Left lung (tissue), 4 donors: ENCODE measurements at regions not wholly inside any gene's neighbourhood (a gene's known extent, or its start where the extent isn't known, plus 50 kb on each side); places are given as distances from the start of the nearest gene placed in this dataset.

ENCODE experiments used
- ATAC-seq: fragments of 200-7000 bp; cut with Tn5 transposase; one replicate; pipeline ENCODE4 v1.9.1; 2020; ENCODE audit warnings: moderate library complexity
- DNase-seq, 4 donors: peaks; one replicate each; pipeline ENCODE4 v3.0.0-alpha.2; 2013 to 2020
- H3K27ac ChIP-seq, 2 donors: fragments of 200-600 bp; sonication (generic) in 1 of 2; one replicate each; pipeline versions ENCODE4 v1.5.0 to v1.8.0; 2020 to 2021
- H3K27me3 ChIP-seq, 2 donors: fragments of 200-600 bp; sonication (generic) in 1 of 2; one replicate each; pipeline versions ENCODE4 v1.5.0 to v1.8.0; 2020 to 2021
- H3K36me3 ChIP-seq, 2 donors: fragments of 200-600 bp; sonication (generic) in 1 of 2; one replicate each; pipeline versions ENCODE4 v1.5.0 to v1.8.0; 2020 to 2021
- H3K4me1 ChIP-seq, 2 donors: fragments of 200-600 bp; one replicate each; pipeline ENCODE4 v1.8.0; 2021
- H3K4me3 ChIP-seq, 2 donors: fragments of 200-600 bp; sonication (generic) in 1 of 2; one replicate each; pipeline versions ENCODE4 v1.5.0 to v1.8.0; 2020 to 2021; ENCODE audit warnings: mild to moderate bottlenecking in 1 of 2
- H3K9me3 ChIP-seq, 2 donors: fragments of 200-600 bp; sonication (generic) in 1 of 2; one replicate each; pipeline versions ENCODE4 v1.5.0 to v1.8.0; 2020 to 2021
- CTCF ChIP-seq, 2 donors: fragments of 200-600 bp; sonication (generic) in 1 of 2; IDR thresholded peaks; one replicate each; pipeline versions ENCODE4 v1.5.0 to v1.8.0; 2021; ENCODE audit warnings: antibody characterized with exemption in 2 of 2
- intact Hi-C, 2 donors: fragments of 100-400 bp; cut with DNase I; formaldehyde crosslinking; loops; one replicate each; pipeline versions ENCODE4 v1.11.2 to v1.14.2; 2022
- donor health status: DM: no; HTN: yes; CAD: no.
- donor health status: DM: no; HTN: no; CAD: no.

- ATAC-seq: no peak
- no peaks in the 10 kb centered on the region for H3K4me1 ChIP-seq
- H3K36me3 ChIP-seq: no peaks in the 10 kb centered on the region
- TF ChIP-seq CTCF (IDR thresholded peaks at IDR 0.05): no peak
- H3K9me3 ChIP-seq: peaks cover 0 to 6% of the 10 kb centered on the region in 2 donors
- no peak overlapping the region for H3K27ac ChIP-seq
- no peak overlapping the region for H3K4me3 ChIP-seq
- intact Hi-C loops: no loop called here
- no peak for DNase-seq
- H3K27me3 ChIP-seq: no peaks in the 10 kb centered on the region
Measured at GRCh38 chr2:221810650-221811049, 238.5 kb upstream of the EPHA4 start.

- H3K27ac ChIP-seq: no peak overlapping the region
- intact Hi-C loops: no loop called here
- no peak overlapping the region for H3K4me3 ChIP-seq
- ATAC-seq (no peak), DNase-seq (no peak)
- H3K36me3 ChIP-seq: no peaks in the 10 kb centered on the region
- peaks cover 0 to 6% of the 10 kb centered on the region in 2 donors for H3K9me3 ChIP-seq
- H3K4me1 ChIP-seq: no peaks in the 10 kb centered on the region
- no peaks in the 10 kb centered on the region for H3K27me3 ChIP-seq
- no peak for TF ChIP-seq CTCF (IDR thresholded peaks at IDR 0.05)
Measured at GRCh38 chr2:221810245-221810644, 238.1 kb upstream of the EPHA4 start.

GRCh38 chr2:221808488-221808887 lies 236.4 kb upstream of the EPHA4 start:
- Histone ChIP-seq H3K27ac (no peak overlapping the region), H3K4me3 (no peak overlapping the region), H3K27me3 (no peaks in the 10 kb centered on the region), H3K4me1 (no peaks in the 10 kb centered on the region), H3K36me3 (no peaks in the 10 kb centered on the region), H3K9me3 (no peaks in the 10 kb centered on the region)
- intact Hi-C loops: no loop called here
- ATAC-seq (no peak), DNase-seq (no peak)
- no peak for TF ChIP-seq CTCF (IDR thresholded peaks at IDR 0.05)

- TF ChIP-seq CTCF (IDR thresholded peaks at IDR 0.05): no peak
- Histone ChIP-seq H3K4me3 (no peak overlapping the region), H3K4me1 (no peaks in the 10 kb centered on the region), H3K27me3 (no peaks in the 10 kb centered on the region), H3K9me3 (no peaks in the 10 kb centered on the region), H3K36me3 (no peaks in the 10 kb centered on the region), H3K27ac (no peak overlapping the region)
- intact Hi-C loops: no loop called here
- no peak for ATAC-seq
- no peak for DNase-seq
Measured at GRCh38 chr2:221807706-221808105, 235.6 kb upstream of the EPHA4 start.

- Histone ChIP-seq H3K27ac (no peak overlapping the region), H3K27me3 (no peaks in the 10 kb centered on the region), H3K36me3 (no peaks in the 10 kb centered on the region), H3K4me3 (no peak overlapping the region), H3K9me3 (peaks cover 0 to 3% of the 10 kb centered on the region in 2 donors), H3K4me1 (no peaks in the 10 kb centered on the region)
- no peak for ATAC-seq
- DNase-seq: no peak
- TF ChIP-seq CTCF (IDR thresholded peaks at IDR 0.05): no peak
- intact Hi-C loops: no loop called here
Measured at GRCh38 chr2:221802089-221802488, 230.0 kb upstream of the EPHA4 start.
